ENCODE measurements at regions not wholly inside any gene's neighbourhood (a gene's known extent, or its start where the extent isn't known, plus 50 kb on each side); places are given as distances from the start of the nearest gene placed in this dataset.
"Not testable (repeated sequence)": the region's sequence is repeated elsewhere in the genome, so short reads cannot be mapped to it uniquely, and the experiment has no call there.

DNA sequence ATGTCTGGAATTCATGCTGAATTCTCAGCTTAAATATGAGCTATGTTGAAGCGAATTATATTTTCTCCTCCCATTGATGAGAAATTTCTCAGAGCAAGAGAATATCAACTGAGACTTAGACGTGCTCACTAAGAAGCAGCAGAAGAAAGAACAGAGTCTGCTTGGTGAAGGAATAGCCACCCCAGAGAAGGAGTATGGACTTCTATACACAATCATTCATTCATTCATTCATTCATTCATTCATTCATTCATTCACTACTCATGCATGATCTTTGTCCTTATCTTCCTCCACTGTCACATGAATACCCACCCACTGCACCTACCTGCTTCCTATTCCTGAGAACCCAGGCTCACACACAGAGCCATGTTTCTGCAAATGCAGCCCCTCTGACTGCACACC lies 206.6 kb downstream of the DEPDC1B start:
- WGBS (ENCODE audit: insufficient coverage, insufficient replicate concordance, low lambda C conversion rate, missing lambda C conversion rate): 92% methylated on average over 2 of the region's 2 CpGs
- BruUV-seq (replicated peaks): no TSS peak
- H3K27me3 ChIP-seq (replicated peaks in 1 of 2; ENCODE audit: control insufficient read depth in 2 of 2, insufficient read depth in 2 of 2, low read length in 1 of 2): no peaks in the 10 kb centered on the region
- SMC1A ChIA-PET (ENCODE audit: uncharacterized antibody, unreplicated experiment): interaction anchor here (0.7 to 1.9 kb wide), 5 partner anchors 19 to 122 kb away, joined by 3 to 6 read pairs (median 4); no protein-coding TSS in a partner anchor
- no peak overlapping the region for H3K4me2 ChIP-seq (ENCODE audit: control insufficient read depth, insufficient read depth)
- CTCF ChIA-PET: no interaction called here
- H2AFZ ChIP-seq (ENCODE audit: control insufficient read depth, low read depth, low read length): no peak overlapping the region
- DNase-seq (ENCODE audit: low read depth, low spot score) (no peak), ATAC-seq (no peak), FAIRE-seq (no peak)
- H3K4me3 ChIP-seq: no peak overlapping the region
- RAD21 ChIA-PET (ENCODE audit: unreplicated experiment): interaction anchor here (1.2 to 1.7 kb wide), 6 partner anchors 11 to 91 kb away, joined by 3 to 16 read pairs (median 6); no protein-coding TSS in a partner anchor
- POLR2A ChIA-PET: no interaction called here
- TF ChIP-seq STAT3 (IDR thresholded peaks at IDR 0.05; ENCODE audit: low read depth, low read length) (no peak), ZNF24 (IDR thresholded peaks at IDR 0.05) (peak; percentile 97)
- H4K20me1 ChIP-seq (ENCODE audit: control insufficient read depth, insufficient read depth): no peaks in the 10 kb centered on the region
- H3K36me3 ChIP-seq (ENCODE audit: control insufficient read depth in 2 of 2, insufficient read depth in 2 of 2, low read length in 1 of 2): no peaks in the 10 kb centered on the region
- in situ Hi-C loops (cut with MboI) (no loop called here), intact Hi-C loops (cut with micrococcal nuclease; ENCODE audit: unreplicated experiment) (no loop called here)
- no peaks in the 10 kb centered on the region; the same call in 2 of the 3 replicates for H3K9me3 ChIP-seq (replicated peaks; ENCODE audit: control insufficient read depth, insufficient read depth, low read length)
- no peak overlapping the region for H3K9ac ChIP-seq (ENCODE audit: control insufficient read depth, insufficient read depth, low read length)
- no peak overlapping the region for H3K27ac ChIP-seq (ENCODE audit: control insufficient read depth, insufficient read depth)
- no peaks in the 10 kb centered on the region for H3K79me2 ChIP-seq (ENCODE audit: control insufficient read depth, insufficient read depth, low read length)
- peaks cover 17% of the 10 kb centered on the region for H3K4me1 ChIP-seq (ENCODE audit: control insufficient read depth, insufficient read depth, low read length)

DNA sequence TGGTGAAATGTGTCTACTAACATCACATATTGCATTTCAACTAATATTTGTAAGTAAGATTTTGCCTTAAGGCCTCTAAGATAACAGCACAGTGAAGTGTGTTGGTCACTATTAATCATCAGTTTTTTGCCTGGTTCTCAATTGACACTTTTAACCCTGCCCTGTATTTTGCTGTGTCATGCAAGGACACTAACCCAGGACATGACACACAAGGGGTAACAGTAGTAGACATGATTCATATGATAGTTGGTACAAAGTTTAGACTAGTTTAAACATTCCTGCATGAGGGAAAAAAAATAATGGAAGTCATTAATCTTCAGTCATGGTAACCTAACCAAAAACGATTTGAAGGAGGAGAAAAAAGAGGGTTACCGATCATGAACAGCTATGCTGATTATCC lies 207.0 kb downstream of the DEPDC1B start:
- no peak for FAIRE-seq
- no peaks in the 10 kb centered on the region for H3K79me2 ChIP-seq (ENCODE audit: control insufficient read depth, insufficient read depth, low read length)
- no peak overlapping the region for H3K9ac ChIP-seq (ENCODE audit: control insufficient read depth, insufficient read depth, low read length)
- H2AFZ ChIP-seq (ENCODE audit: control insufficient read depth, low read depth, low read length): no peak overlapping the region
- no peak overlapping the region for H3K4me2 ChIP-seq (ENCODE audit: control insufficient read depth, insufficient read depth)
- H3K27me3 ChIP-seq (replicated peaks in 1 of 2; ENCODE audit: control insufficient read depth in 2 of 2, insufficient read depth in 2 of 2, low read length in 1 of 2): no peaks in the 10 kb centered on the region
- no peaks in the 10 kb centered on the region for H4K20me1 ChIP-seq (ENCODE audit: control insufficient read depth, insufficient read depth)
- no peak for DNase-seq (ENCODE audit: low read depth, low spot score)
- intact Hi-C loops (cut with micrococcal nuclease; ENCODE audit: unreplicated experiment) (no loop called here), in situ Hi-C loops (cut with MboI) (no loop called here)
- ChIA-PET CTCF (interaction anchor here (1.0 kb wide), 1 partner anchor 15 kb away, joined by 3 read pairs; no protein-coding TSS in a partner anchor), SMC1A (ENCODE audit: uncharacterized antibody, unreplicated experiment) (interaction anchor here (1.6 to 1.9 kb wide), 2 partner anchors 26 to 56 kb away, joined by 4 to 5 read pairs; no protein-coding TSS in a partner anchor), POLR2A (no interaction called here), RAD21 (ENCODE audit: unreplicated experiment) (interaction anchor here (1.4 to 1.6 kb wide), 2 partner anchors 11 to 29 kb away, joined by 3 to 4 read pairs; no protein-coding TSS in a partner anchor)
- BruUV-seq (replicated peaks): no TSS peak
- no peak overlapping the region for H3K4me3 ChIP-seq
- WGBS (ENCODE audit: insufficient coverage, insufficient replicate concordance, low lambda C conversion rate, missing lambda C conversion rate): 89% methylated on average over 2 of the region's 2 CpGs
- no peaks in the 10 kb centered on the region for H3K36me3 ChIP-seq (ENCODE audit: control insufficient read depth in 2 of 2, insufficient read depth in 2 of 2, low read length in 1 of 2)
- H3K9me3 ChIP-seq (replicated peaks; ENCODE audit: control insufficient read depth, insufficient read depth, low read length): no peaks in the 10 kb centered on the region; the same call in 2 of the 3 replicates
- peaks cover 17% of the 10 kb centered on the region for H3K4me1 ChIP-seq (ENCODE audit: control insufficient read depth, insufficient read depth, low read length)
- no peak for TF ChIP-seq TCF12 (IDR thresholded peaks at IDR 0.05; ENCODE audit: low read depth, low read length)
- TF ChIP-seq, protein P1, sequence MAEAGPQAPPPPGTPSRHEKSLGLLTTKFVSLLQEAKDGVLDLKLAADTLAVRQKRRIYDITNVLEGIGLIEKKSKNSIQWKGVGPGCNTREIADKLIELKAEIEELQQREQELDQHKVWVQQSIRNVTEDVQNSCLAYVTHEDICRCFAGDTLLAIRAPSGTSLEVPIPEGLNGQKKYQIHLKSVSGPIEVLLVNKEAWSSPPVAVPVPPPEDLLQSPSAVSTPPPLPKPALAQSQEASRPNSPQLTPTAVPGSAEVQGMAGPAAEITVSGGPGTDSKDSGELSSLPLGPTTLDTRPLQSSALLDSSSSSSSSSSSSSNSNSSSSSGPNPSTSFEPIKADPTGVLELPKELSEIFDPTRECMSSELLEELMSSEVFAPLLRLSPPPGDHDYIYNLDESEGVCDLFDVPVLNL (IDR thresholded peaks at IDR 0.05; ENCODE audit: low read depth, low read length): no peak
- TF ChIP-seq RFX5 (IDR thresholded peaks at IDR 0.05; ENCODE audit: low read depth, low read length): no peak
- TF ChIP-seq, protein P2, sequence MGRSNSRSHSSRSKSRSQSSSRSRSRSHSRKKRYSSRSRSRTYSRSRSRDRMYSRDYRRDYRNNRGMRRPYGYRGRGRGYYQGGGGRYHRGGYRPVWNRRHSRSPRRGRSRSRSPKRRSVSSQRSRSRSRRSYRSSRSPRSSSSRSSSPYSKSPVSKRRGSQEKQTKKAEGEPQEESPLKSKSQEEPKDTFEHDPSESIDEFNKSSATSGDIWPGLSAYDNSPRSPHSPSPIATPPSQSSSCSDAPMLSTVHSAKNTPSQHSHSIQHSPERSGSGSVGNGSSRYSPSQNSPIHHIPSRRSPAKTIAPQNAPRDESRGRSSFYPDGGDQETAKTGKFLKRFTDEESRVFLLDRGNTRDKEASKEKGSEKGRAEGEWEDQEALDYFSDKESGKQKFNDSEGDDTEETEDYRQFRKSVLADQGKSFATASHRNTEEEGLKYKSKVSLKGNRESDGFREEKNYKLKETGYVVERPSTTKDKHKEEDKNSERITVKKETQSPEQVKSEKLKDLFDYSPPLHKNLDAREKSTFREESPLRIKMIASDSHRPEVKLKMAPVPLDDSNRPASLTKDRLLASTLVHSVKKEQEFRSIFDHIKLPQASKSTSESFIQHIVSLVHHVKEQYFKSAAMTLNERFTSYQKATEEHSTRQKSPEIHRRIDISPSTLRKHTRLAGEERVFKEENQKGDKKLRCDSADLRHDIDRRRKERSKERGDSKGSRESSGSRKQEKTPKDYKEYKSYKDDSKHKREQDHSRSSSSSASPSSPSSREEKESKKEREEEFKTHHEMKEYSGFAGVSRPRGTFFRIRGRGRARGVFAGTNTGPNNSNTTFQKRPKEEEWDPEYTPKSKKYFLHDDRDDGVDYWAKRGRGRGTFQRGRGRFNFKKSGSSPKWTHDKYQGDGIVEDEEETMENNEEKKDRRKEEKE (IDR thresholded peaks at IDR 0.05): no peak
- no peak for ATAC-seq
- no peak overlapping the region for H3K27ac ChIP-seq (ENCODE audit: control insufficient read depth, insufficient read depth)

DNA sequence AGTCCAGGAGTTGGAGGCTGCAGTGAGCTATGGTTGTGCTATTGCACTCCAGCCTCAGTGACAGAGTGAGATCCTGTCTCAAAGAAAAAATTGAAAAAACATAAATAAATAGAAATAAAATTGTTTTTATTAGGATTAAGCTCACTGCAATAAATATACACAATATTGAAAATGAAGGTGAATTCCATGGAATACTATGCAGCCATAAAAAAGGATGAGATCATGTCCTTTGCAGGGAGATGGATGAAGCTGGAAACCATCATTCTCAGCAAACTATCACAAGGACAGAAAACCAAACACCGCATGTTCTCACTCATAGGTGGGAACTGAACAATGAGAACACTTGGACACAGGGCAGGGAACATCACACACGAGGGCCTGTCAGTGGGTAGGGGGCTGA lies 207.6 kb downstream of the DEPDC1B start:
- H3K79me2 ChIP-seq (ENCODE audit: control insufficient read depth, insufficient read depth, low read length); DNase-seq (ENCODE audit: low read depth, low spot score); FAIRE-seq; H3K9me3 ChIP-seq (replicated peaks; ENCODE audit: control insufficient read depth, insufficient read depth, low read length); intact Hi-C loops (cut with micrococcal nuclease; ENCODE audit: unreplicated experiment); H3K36me3 ChIP-seq (ENCODE audit: control insufficient read depth in 2 of 2, insufficient read depth in 2 of 2, low read length in 1 of 2); POLR2A ChIA-PET; ATAC-seq; H3K27me3 ChIP-seq (replicated peaks in 1 of 2; ENCODE audit: control insufficient read depth in 2 of 2, insufficient read depth in 2 of 2, low read length in 1 of 2); H3K9ac ChIP-seq (ENCODE audit: control insufficient read depth, insufficient read depth, low read length); BruUV-seq (replicated peaks); H3K4me3 ChIP-seq; H2AFZ ChIP-seq (ENCODE audit: control insufficient read depth, low read depth, low read length); H4K20me1 ChIP-seq (ENCODE audit: control insufficient read depth, insufficient read depth); H3K4me2 ChIP-seq (ENCODE audit: control insufficient read depth, insufficient read depth); SMC1A ChIA-PET (ENCODE audit: uncharacterized antibody, unreplicated experiment); H3K27ac ChIP-seq (ENCODE audit: control insufficient read depth, insufficient read depth); in situ Hi-C loops (cut with MboI): not testable (repeated sequence)
- CTCF ChIA-PET: interaction anchor here (1.0 kb wide), 1 partner anchor 16 kb away, joined by 3 read pairs; no protein-coding TSS in a partner anchor
- WGBS (ENCODE audit: insufficient coverage, insufficient replicate concordance, low lambda C conversion rate, missing lambda C conversion rate): 97% methylated on average over 2 of the region's 2 CpGs
- RAD21 ChIA-PET (ENCODE audit: unreplicated experiment): interaction anchor here (1.4 to 1.6 kb wide), 2 partner anchors 12 to 30 kb away, joined by 3 to 4 read pairs; no protein-coding TSS in a partner anchor
- peaks cover 17% of the 10 kb centered on the region for H3K4me1 ChIP-seq (ENCODE audit: control insufficient read depth, insufficient read depth, low read length)
